HEK293T (cell line): ENCODE measurements at regions not wholly inside any gene's neighbourhood (a gene's known extent, or its start where the extent isn't known, plus 50 kb on each side); places are given as distances from the start of the nearest gene placed in this dataset.

Source experiments
- CTCF ChIA-PET: fragments of 350-600 bp; formaldehyde crosslinking; extraction: SDS; loops from one replicate; lab custom pipeline; 2021; ENCODE audit warnings: antibody characterized with exemption, inconsistent platforms; lab: Yijun Ruan, JAX
- POLR2A ChIA-PET: fragments of 350-600 bp; formaldehyde crosslinking; extraction: SDS; loops from one replicate; lab custom pipeline; 2020; ENCODE audit warnings: antibody characterized with exemption, inconsistent platforms; lab: Yijun Ruan, JAX
- DNase-seq: peaks from one replicate; pipeline ENCODE4 v3.0.0; 2012; ENCODE audit warnings: mixed read lengths; ENCODE audit errors: extremely low spot score
- ARNT ChIP-seq: fragments of 450-650 bp; IDR thresholded peaks from 2 replicates; pipeline ENCODE4 v1.6.1; 2017; ENCODE audit warnings: mild to moderate bottlenecking
- BHLHE40 ChIP-seq: fragments of 450-650 bp; IDR thresholded peaks from 2 replicates; pipeline ENCODE4 v1.6.1; 2016; ENCODE audit warnings: mild to moderate bottlenecking, moderate library complexity, borderline replicate concordance
- CTBP1 ChIP-seq: fragments of 450-650 bp; IDR thresholded peaks from 2 replicates; pipeline ENCODE4 v1.6.1; 2016; ENCODE audit warnings: borderline replicate concordance
- ELF4 ChIP-seq: fragments of 450-650 bp; IDR thresholded peaks from 2 replicates; pipeline ENCODE4 v1.6.1; 2017; ENCODE audit warnings: antibody characterized with exemption
- FOXA1 ChIP-seq: fragments of 450-650 bp; IDR thresholded peaks from 2 replicates; pipeline ENCODE4 v1.6.1; 2016; ENCODE audit warnings: mild to moderate bottlenecking
- FOXK2 ChIP-seq: fragments of 450-650 bp; IDR thresholded peaks from 2 replicates; pipeline ENCODE4 v1.6.1; 2016; ENCODE audit warnings: mild to moderate bottlenecking
- FOXM1 ChIP-seq: fragments of 450-650 bp; IDR thresholded peaks from 2 replicates; pipeline ENCODE4 v1.6.1; 2017; ENCODE audit warnings: mild to moderate bottlenecking, borderline replicate concordance
- HDGF ChIP-seq: fragments of 450-650 bp; IDR thresholded peaks from 2 replicates; pipeline ENCODE4 v1.6.1; 2017; ENCODE audit warnings: antibody characterized with exemption, borderline replicate concordance
- L3MBTL2 ChIP-seq: fragments of 450-650 bp; conservative IDR thresholded peaks from 2 replicates; pipeline ENCODE4 v1.6.1; 2016; ENCODE audit warnings: mild to moderate bottlenecking
- LEF1 ChIP-seq: fragments of 450-650 bp; IDR thresholded peaks from 2 replicates; pipeline ENCODE4 v1.6.1; 2017; ENCODE audit warnings: mild to moderate bottlenecking, borderline replicate concordance
- NFRKB ChIP-seq: fragments of 450-650 bp; IDR thresholded peaks from 2 replicates; pipeline ENCODE4 v1.6.1; 2016; ENCODE audit warnings: mild to moderate bottlenecking, moderate library complexity
- SP1 ChIP-seq: fragments of 450-650 bp; IDR thresholded peaks from 2 replicates; pipeline ENCODE4 v1.6.1; 2017
- SUZ12 ChIP-seq: fragments of 450-650 bp; IDR thresholded peaks from 2 replicates; pipeline ENCODE4 v1.6.1; 2016; ENCODE audit warnings: mild to moderate bottlenecking
- TARDBP ChIP-seq: fragments of 450-650 bp; IDR thresholded peaks from 2 replicates; pipeline ENCODE4 v1.6.1; 2016
- ZNF384 ChIP-seq: fragments of 450-650 bp; IDR thresholded peaks from 2 replicates; pipeline ENCODE4 v1.6.1; 2016
- TF ChIP-seq, protein P1 (sequence below): fragments of 450-650 bp; IDR thresholded peaks from 2 replicates; pipeline ENCODE4 v1.6.1; 2016

DNA sequence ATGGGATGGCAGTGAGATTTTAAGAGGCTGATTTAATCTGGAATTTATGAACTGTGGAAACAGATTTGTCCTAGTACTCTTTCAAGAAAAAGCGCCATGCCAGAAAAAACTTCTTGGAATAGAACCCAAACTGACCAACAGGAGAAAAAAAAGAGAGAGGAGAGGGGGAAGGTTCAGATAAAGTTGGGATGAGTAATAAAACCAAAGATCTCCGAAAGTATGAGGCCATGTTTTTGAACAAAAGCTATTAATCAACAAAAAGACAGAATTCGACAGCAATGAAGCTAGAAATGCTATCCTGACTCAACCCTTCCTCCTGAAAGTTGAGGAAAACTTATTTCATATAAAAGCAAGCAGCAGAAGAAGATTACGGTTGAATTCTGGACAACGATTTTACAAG, 135.5 kb downstream of the CEMIP2 start:
- ChIA-PET POLR2A (no interaction called here), CTCF (no interaction called here)
- DNase-seq: no peak
- TF ChIP-seq LEF1 (no peak), SUZ12 (no peak)
- TF ChIP-seq, protein P1, sequence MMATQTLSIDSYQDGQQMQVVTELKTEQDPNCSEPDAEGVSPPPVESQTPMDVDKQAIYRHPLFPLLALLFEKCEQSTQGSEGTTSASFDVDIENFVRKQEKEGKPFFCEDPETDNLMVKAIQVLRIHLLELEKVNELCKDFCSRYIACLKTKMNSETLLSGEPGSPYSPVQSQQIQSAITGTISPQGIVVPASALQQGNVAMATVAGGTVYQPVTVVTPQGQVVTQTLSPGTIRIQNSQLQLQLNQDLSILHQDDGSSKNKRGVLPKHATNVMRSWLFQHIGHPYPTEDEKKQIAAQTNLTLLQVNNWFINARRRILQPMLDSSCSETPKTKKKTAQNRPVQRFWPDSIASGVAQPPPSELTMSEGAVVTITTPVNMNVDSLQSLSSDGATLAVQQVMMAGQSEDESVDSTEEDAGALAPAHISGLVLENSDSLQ: no peak

DNA sequence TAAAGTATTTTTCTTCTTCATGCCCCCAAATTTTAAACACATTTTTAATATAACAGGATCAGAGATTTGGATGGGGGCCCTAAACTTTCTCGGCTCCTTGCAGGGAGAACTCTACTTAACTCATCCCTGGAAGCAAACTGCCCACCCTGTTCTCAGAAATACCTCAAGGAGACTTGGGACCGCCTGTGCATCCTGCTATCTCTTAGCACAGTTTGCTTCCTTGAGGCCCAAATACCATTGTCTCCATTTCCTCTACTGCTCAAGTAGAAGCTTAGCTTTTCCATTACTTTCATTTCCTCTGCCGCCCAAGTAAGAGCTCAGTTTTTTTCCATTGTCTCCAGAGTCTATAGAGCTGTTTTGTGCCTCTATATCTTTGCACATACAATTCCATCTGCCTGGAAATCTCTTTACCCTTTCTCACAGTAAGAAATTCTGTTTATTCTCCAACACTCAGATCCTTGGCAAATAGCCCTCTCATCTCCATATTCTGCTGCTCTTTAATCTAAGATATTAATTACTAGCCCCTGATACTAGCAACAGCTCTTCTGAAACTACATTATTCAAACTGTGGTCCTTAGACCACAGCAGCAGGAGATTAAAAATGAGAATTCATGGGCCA, 137.8 kb downstream of the CEMIP2 start:
- POLR2A ChIA-PET: no interaction called here
- no peak for TF ChIP-seq FOXM1
- TF ChIP-seq, protein P1: no peak
- TF ChIP-seq ARNT: no peak
- no peak for TF ChIP-seq BHLHE40
- TF ChIP-seq CTBP1: no peak
- no peak for TF ChIP-seq TARDBP
- TF ChIP-seq L3MBTL2: no peak
- TF ChIP-seq FOXA1: no peak
- no peak for TF ChIP-seq SP1
- no peak for TF ChIP-seq ZNF384
- no peak for TF ChIP-seq FOXK2
- TF ChIP-seq NFRKB: no peak
- TF ChIP-seq HDGF: no peak
- TF ChIP-seq ELF4: no peak
- no peak for TF ChIP-seq SUZ12
- TF ChIP-seq LEF1: no peak

DNA sequence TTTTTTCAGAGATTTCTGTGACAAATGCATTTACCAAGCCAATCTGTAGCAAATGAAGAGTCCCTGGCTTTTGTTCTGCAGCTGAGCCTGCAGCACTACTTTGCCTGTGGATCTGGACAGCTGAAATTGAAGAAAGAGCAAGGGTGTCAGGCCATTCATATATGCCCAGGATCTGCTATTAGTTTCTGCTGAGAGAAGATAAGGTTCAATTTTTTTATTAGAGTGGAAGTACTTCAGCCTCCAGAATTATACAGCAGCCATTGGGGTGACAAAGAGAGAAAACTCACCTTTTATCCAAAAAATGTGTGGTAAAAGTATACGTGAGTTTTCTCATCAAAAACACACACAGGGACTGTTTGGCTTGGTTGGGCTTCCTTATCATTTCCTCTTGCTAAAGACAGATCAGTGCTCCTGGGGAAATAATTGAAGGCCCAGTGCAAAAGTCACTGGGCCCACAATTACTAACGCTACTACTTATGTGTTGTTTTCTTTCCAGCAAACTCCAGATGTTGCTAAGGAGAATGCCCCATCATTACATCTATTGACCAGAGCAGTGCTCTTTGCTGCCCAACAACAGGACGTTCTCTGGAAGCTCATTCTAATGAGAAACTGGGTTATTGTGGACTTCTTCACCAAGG, 138.6 kb downstream of the CEMIP2 start:
- TF ChIP-seq CTBP1 (no peak), ARNT (no peak), ZNF384 (no peak), BHLHE40 (no peak), TARDBP (no peak), FOXM1 (no peak), LEF1 (no peak), FOXK2 (no peak), L3MBTL2 (no peak), ELF4 (no peak), FOXA1 (no peak)
- TF ChIP-seq, protein P1: no peak
- ChIA-PET POLR2A (no interaction called here), CTCF (no interaction called here)
- DNase-seq: no peak

More for the DNA sequence above, 137.8 kb downstream of the CEMIP2 start:
- DNase-seq: no peak
- CTCF ChIA-PET: no interaction called here

DNA sequence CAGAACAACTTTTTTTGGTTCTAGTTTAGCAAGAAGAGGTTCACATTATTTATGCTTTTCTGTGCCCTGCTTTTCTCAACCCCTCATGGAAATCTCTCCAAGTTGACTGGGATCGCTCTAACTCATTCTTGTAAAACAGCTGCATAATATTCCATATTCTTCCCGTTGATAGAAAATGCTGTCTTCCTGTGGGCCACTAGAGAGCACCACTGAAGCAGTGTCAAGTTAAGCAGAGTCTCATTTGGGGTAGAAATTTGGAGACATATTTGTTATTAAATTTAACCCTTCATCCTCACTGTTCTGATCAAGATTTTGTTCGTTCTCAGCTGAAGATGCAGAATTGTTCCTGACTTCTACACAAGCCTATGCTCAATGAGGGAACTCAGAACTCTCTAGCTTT, 140.1 kb downstream of the CEMIP2 start:
- TF ChIP-seq SP1: no peak
- no peak for TF ChIP-seq FOXA1
- TF ChIP-seq, protein P1: no peak
- TF ChIP-seq ARNT: no peak
- no peak for TF ChIP-seq LEF1
- TF ChIP-seq L3MBTL2: no peak
- TF ChIP-seq BHLHE40: no peak
- TF ChIP-seq SUZ12: no peak
- POLR2A ChIA-PET: no interaction called here
- DNase-seq: no peak
- CTCF ChIA-PET: no interaction called here

DNA sequence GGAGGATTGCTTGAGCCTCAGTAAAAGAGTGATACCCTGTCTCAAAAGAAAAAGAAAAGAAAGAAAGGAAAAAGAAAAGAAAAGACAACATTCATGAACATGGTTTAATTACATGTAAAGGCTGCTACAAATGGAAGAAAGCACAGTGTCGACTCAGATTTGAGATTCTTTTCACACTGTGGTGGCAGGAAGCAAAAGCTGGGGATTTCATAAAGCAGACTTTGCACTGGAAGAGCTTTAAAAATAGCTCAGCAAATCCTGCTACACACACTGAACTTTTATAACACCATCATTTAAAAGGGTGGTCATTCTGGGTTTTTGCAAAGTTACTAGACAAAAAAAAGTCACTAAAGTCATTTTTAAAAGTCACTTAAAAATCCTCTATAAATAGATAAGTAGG, 140.8 kb downstream of the CEMIP2 start:
- POLR2A ChIA-PET: no interaction called here
- TF ChIP-seq FOXM1: no peak
- TF ChIP-seq ARNT: no peak
- no peak for TF ChIP-seq CTBP1
- TF ChIP-seq TARDBP: no peak
- no peak for TF ChIP-seq HDGF
- TF ChIP-seq SP1: no peak
- no peak for TF ChIP-seq FOXK2
- no peak for TF ChIP-seq ZNF384
- TF ChIP-seq L3MBTL2: no peak
- TF ChIP-seq LEF1: no peak
- no peak for TF ChIP-seq NFRKB
- no peak for TF ChIP-seq SUZ12
- no peak for TF ChIP-seq FOXA1
- no peak for TF ChIP-seq BHLHE40
- TF ChIP-seq, protein P1: no peak
- no peak for DNase-seq
- CTCF ChIA-PET: no interaction called here
